ENCODE measurements at regions not wholly inside any gene's neighbourhood (a gene's known extent, or its start where the extent isn't known, plus 50 kb on each side); places are given as distances from the start of the nearest gene placed in this dataset.

- H4K20me1 ChIP-seq (ENCODE audit: insufficient read depth), result no peaks in the 10 kb centered on the region
- no peaks in the 10 kb centered on the region for H3K9me3 ChIP-seq (ENCODE audit: low read length)
- no peaks in the 10 kb centered on the region for H3K9me2 ChIP-seq (ENCODE audit: insufficient read depth, low read length)
- H3K36me3 ChIP-seq (ENCODE audit: insufficient read depth, low read length), result no peaks in the 10 kb centered on the region
- no peak overlapping the region for H3K4me3 ChIP-seq (ENCODE audit: low read length)
- H2AFZ ChIP-seq (ENCODE audit: low read depth, low read length), result no peak overlapping the region
- no peaks in the 10 kb centered on the region for H3F3A ChIP-seq (ENCODE audit: insufficient read depth, low read length, poor library complexity, severe bottlenecking)
- no peak overlapping the region for H3K27ac ChIP-seq (ENCODE audit: low read length)
- H3K4me2 ChIP-seq (ENCODE audit: low read length), result no peak overlapping the region
- H3K79me2 ChIP-seq (replicated peaks; ENCODE audit: insufficient read depth, low read length), result no peaks in the 10 kb centered on the region
- TF ChIP-seq RAD21 (conservative IDR thresholded peaks at IDR 0.05) (no peak), POLR2AphosphoS5 (IDR thresholded peaks at IDR 0.05) (no peak), TAF1 (IDR thresholded peaks at IDR 0.05; ENCODE audit: low read depth) (no peak), SMC3 (conservative IDR thresholded peaks at IDR 0.05; ENCODE audit: poor library complexity) (no peak), EZH2 (IDR thresholded peaks at IDR 0.05; ENCODE audit: borderline replicate concordance, insufficient read depth, low read length, poor library complexity, severe bottlenecking) (no peak), REST (IDR thresholded peaks at IDR 0.05; ENCODE audit: borderline replicate concordance) (no peak), EP300 (conservative IDR thresholded peaks at IDR 0.05; ENCODE audit: poor library complexity, severe bottlenecking) (no peak), CTCF (IDR thresholded peaks at IDR 0.05; ENCODE audit: poor library complexity, severe bottlenecking) (no peak), MXI1 (conservative IDR thresholded peaks at IDR 0.05; ENCODE audit: poor library complexity, severe bottlenecking) (no peak)
- H3K27me3 ChIP-seq (ENCODE audit: insufficient read depth, low read depth, low read length), result no peaks in the 10 kb centered on the region
- no peak overlapping the region for H3K9ac ChIP-seq (ENCODE audit: low read length)
Observed at GRCh38 chrX:69366183-69366582, 137.9 kb upstream of the NALF2 start.

GRCh38 chrX:69365755-69366154, 138.4 kb upstream of the NALF2 start:
- Histone ChIP-seq H3K9ac (ENCODE audit: low read length) (no peak overlapping the region), H3K36me3 (ENCODE audit: insufficient read depth, low read length) (no peaks in the 10 kb centered on the region), H3K4me3 (ENCODE audit: low read length) (no peak overlapping the region), H4K20me1 (ENCODE audit: insufficient read depth) (no peaks in the 10 kb centered on the region), H3F3A (ENCODE audit: insufficient read depth, low read length, poor library complexity, severe bottlenecking) (no peaks in the 10 kb centered on the region), H3K4me2 (ENCODE audit: low read length) (no peak overlapping the region), H3K9me2 (ENCODE audit: insufficient read depth, low read length) (no peaks in the 10 kb centered on the region), H3K79me2 (replicated peaks; ENCODE audit: insufficient read depth, low read length) (no peaks in the 10 kb centered on the region), H3K27me3 (ENCODE audit: insufficient read depth, low read depth, low read length) (no peaks in the 10 kb centered on the region), H2AFZ (ENCODE audit: low read depth, low read length) (no peak overlapping the region), H3K9me3 (ENCODE audit: low read length) (no peaks in the 10 kb centered on the region), H3K27ac (ENCODE audit: low read length) (no peak overlapping the region)
- TF ChIP-seq EP300 (conservative IDR thresholded peaks at IDR 0.05; ENCODE audit: poor library complexity, severe bottlenecking) (no peak), TAF1 (IDR thresholded peaks at IDR 0.05; ENCODE audit: low read depth) (no peak)

GRCh38 chrX:69365349-69365748, 138.8 kb upstream of the NALF2 start:
- Histone ChIP-seq H3K9me3 (ENCODE audit: low read length) (no peaks in the 10 kb centered on the region), H3F3A (ENCODE audit: insufficient read depth, low read length, poor library complexity, severe bottlenecking) (no peaks in the 10 kb centered on the region), H3K4me2 (ENCODE audit: low read length) (no peak overlapping the region), H3K79me2 (replicated peaks; ENCODE audit: insufficient read depth, low read length) (no peaks in the 10 kb centered on the region), H2AFZ (ENCODE audit: low read depth, low read length) (no peak overlapping the region), H3K27me3 (ENCODE audit: insufficient read depth, low read depth, low read length) (no peaks in the 10 kb centered on the region), H3K4me3 (ENCODE audit: low read length) (no peak overlapping the region), H4K20me1 (ENCODE audit: insufficient read depth) (no peaks in the 10 kb centered on the region), H3K27ac (ENCODE audit: low read length) (no peak overlapping the region), H3K9ac (ENCODE audit: low read length) (no peak overlapping the region), H3K36me3 (ENCODE audit: insufficient read depth, low read length) (no peaks in the 10 kb centered on the region), H3K9me2 (ENCODE audit: insufficient read depth, low read length) (no peaks in the 10 kb centered on the region)
- TF ChIP-seq RAD21 (conservative IDR thresholded peaks at IDR 0.05), result no peak
- no peak for TF ChIP-seq POLR2AphosphoS5 (IDR thresholded peaks at IDR 0.05)
- no peak for TF ChIP-seq TAF1 (IDR thresholded peaks at IDR 0.05; ENCODE audit: low read depth)
- TF ChIP-seq REST (IDR thresholded peaks at IDR 0.05; ENCODE audit: borderline replicate concordance), result no peak
- TF ChIP-seq EP300 (conservative IDR thresholded peaks at IDR 0.05; ENCODE audit: poor library complexity, severe bottlenecking), result no peak
- TF ChIP-seq EZH2 (IDR thresholded peaks at IDR 0.05; ENCODE audit: borderline replicate concordance, insufficient read depth, low read length, poor library complexity, severe bottlenecking), result no peak
- TF ChIP-seq SMC3 (conservative IDR thresholded peaks at IDR 0.05; ENCODE audit: poor library complexity), result no peak
- TF ChIP-seq CTCF (IDR thresholded peaks at IDR 0.05; ENCODE audit: poor library complexity, severe bottlenecking), result no peak
- TF ChIP-seq MXI1 (conservative IDR thresholded peaks at IDR 0.05; ENCODE audit: poor library complexity, severe bottlenecking), result no peak
